ENCODE measurements at regions not wholly inside any gene's neighbourhood (a gene's known extent, or its start where the extent isn't known, plus 50 kb on each side); places are given as distances from the start of the nearest gene placed in this dataset.

DNA sequence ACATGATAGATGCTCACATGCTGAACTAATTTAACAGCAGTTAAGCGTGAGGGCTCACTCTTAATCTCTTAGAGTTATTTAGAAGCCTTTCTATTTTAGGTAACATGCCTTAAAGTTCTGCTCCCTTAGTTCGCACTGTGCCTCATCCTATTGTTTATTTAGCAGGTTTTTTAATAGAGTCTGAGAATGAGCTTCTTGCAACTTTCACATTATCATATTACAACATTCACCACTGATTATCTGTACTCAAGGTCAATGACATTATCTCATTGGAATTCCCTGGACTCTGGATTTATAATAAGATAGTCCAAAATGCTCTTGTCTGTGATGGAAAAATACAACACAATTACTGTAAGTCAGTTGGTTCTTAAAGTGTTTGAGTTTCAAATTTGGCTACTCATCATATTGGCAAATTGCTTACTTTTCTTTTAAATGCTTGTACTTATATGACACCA lies 183.6 kb upstream of the SLC38A2 start:
- DNase-seq = no peak
- Mint-ChIP-seq H3K27me3 (ENCODE audit: unreplicated experiment) (no peaks in the 10 kb centered on the region), H3K9me3 (ENCODE audit: low read depth, unreplicated experiment) (no peaks in the 10 kb centered on the region), H3K4me3 (ENCODE audit: low read depth, unreplicated experiment) (no peak overlapping the region), H3K36me3 (ENCODE audit: insufficient read depth, unreplicated experiment) (no peaks in the 10 kb centered on the region), H3K27ac (ENCODE audit: unreplicated experiment) (no peak overlapping the region), H3K4me1 (ENCODE audit: low read depth, unreplicated experiment) (peaks cover 22% of the 10 kb centered on the region)
- BruUV-seq (replicated peaks) = no TSS peak
- intact Hi-C loops (cut with micrococcal nuclease; ENCODE audit: unreplicated experiment) = no loop called here
- CTCF ChIA-PET = no interaction called here
- no peak for TF ChIP-seq CTCF (IDR thresholded peaks at IDR 0.05; ENCODE audit: unreplicated experiment)

- TF ChIP-seq CTCF (IDR thresholded peaks at IDR 0.05; ENCODE audit: unreplicated experiment) = no peak
- Mint-ChIP-seq H3K27me3 (ENCODE audit: unreplicated experiment) (no peaks in the 10 kb centered on the region), H3K4me1 (ENCODE audit: low read depth, unreplicated experiment) (peaks cover 24% of the 10 kb centered on the region), H3K36me3 (ENCODE audit: insufficient read depth, unreplicated experiment) (no peaks in the 10 kb centered on the region), H3K27ac (ENCODE audit: unreplicated experiment) (no peak overlapping the region), H3K9me3 (ENCODE audit: low read depth, unreplicated experiment) (no peaks in the 10 kb centered on the region), H3K4me3 (ENCODE audit: low read depth, unreplicated experiment) (no peak overlapping the region)
- no TSS peak for BruUV-seq (replicated peaks)
- intact Hi-C loops (cut with micrococcal nuclease; ENCODE audit: unreplicated experiment) = no loop called here
- CTCF ChIA-PET = no interaction called here
- no peak for DNase-seq
These were observed 182.9 kb upstream of the SLC38A2 start for GRCh38 chr12:46555406-46555852.

DNA sequence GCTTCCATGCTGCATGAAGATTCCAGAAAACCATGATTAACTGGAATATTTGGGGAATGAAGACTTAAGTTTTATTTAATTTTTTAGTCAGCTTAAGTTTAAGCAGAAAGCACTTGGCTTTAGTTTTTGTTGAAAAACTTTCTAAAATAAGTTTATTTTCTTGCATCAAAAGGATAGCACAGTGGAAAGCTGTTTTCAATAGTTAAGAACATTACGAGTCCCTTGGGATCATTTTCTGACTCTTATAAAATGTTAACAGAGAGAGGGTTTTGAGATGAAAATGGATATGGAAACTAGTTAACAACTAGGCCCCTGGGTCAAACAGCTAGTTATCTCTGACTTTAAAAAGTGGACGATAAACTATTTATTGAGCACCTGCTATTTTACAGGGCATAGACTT lies 181.9 kb upstream of the SLC38A2 start:
- Mint-ChIP-seq H3K4me1 (ENCODE audit: low read depth, unreplicated experiment) (peaks cover 28% of the 10 kb centered on the region), H3K27ac (ENCODE audit: unreplicated experiment) (no peak overlapping the region), H3K27me3 (ENCODE audit: unreplicated experiment) (no peaks in the 10 kb centered on the region), H3K4me3 (ENCODE audit: low read depth, unreplicated experiment) (no peak overlapping the region), H3K36me3 (ENCODE audit: insufficient read depth, unreplicated experiment) (no peaks in the 10 kb centered on the region), H3K9me3 (ENCODE audit: low read depth, unreplicated experiment) (peaks cover 3% of the 10 kb centered on the region)
- no TSS peak for BruUV-seq (replicated peaks)
- intact Hi-C loops (cut with micrococcal nuclease; ENCODE audit: unreplicated experiment) = no loop called here
- CTCF ChIA-PET = no interaction called here
- DNase-seq = no peak
- no peak for TF ChIP-seq CTCF (IDR thresholded peaks at IDR 0.05; ENCODE audit: unreplicated experiment)

GRCh38 chr12:46553911-46554310 lies 181.3 kb upstream of the SLC38A2 start:
- Mint-ChIP-seq H3K4me1 (ENCODE audit: low read depth, unreplicated experiment) (peaks cover 31% of the 10 kb centered on the region), H3K27me3 (ENCODE audit: unreplicated experiment) (no peaks in the 10 kb centered on the region), H3K9me3 (ENCODE audit: low read depth, unreplicated experiment) (peaks cover 3% of the 10 kb centered on the region), H3K36me3 (ENCODE audit: insufficient read depth, unreplicated experiment) (no peaks in the 10 kb centered on the region), H3K27ac (ENCODE audit: unreplicated experiment) (no peak overlapping the region), H3K4me3 (ENCODE audit: low read depth, unreplicated experiment) (no peak overlapping the region)
- BruUV-seq (replicated peaks) = no TSS peak
- intact Hi-C loops (cut with micrococcal nuclease; ENCODE audit: unreplicated experiment) = no loop called here
- no peak for DNase-seq
- CTCF ChIA-PET = no interaction called here
- TF ChIP-seq CTCF (IDR thresholded peaks at IDR 0.05; ENCODE audit: unreplicated experiment) = no peak

Data from Calu3 (cell line).